ENCODE measurements at regions not wholly inside any gene's neighbourhood (a gene's known extent, or its start where the extent isn't known, plus 50 kb on each side); places are given as distances from the start of the nearest gene placed in this dataset.

DNA sequence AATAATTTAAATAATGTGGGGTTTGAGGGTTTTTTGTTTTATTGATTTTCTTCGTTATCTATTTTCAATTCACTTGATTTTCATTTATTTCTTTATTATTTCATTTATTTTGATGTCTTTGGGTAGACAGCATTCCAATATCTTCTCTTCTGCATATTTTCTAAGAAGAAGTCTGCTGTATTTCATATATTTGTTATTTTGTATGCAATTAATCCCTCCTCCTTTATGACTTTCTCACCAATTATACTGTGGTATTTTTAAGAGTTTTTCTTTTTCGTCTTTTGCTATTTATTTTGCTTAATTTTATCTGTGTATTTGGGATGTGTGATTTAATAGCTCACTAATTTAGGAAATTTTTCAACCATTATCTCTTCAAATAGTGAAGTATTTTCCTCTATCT lies 1444.4 kb upstream of the MIR17HG start:
- ATAC-seq (no peak), DNase-seq (no peak)
- Histone ChIP-seq H3K9me3 (ENCODE audit: control insufficient read depth, insufficient read depth, low read length) (peaks cover 7% of the 10 kb centered on the region), H3K4me3 (ENCODE audit: low read length) (no peak overlapping the region), H3K27ac (ENCODE audit: low read length) (no peak overlapping the region), H3K27me3 (ENCODE audit: control insufficient read depth, insufficient read depth, low read length) (no peaks in the 10 kb centered on the region), H3K36me3 (ENCODE audit: control insufficient read depth, insufficient read depth, low read length) (no peaks in the 10 kb centered on the region), H3K4me1 (ENCODE audit: control insufficient read depth, insufficient read depth, low read length) (no peaks in the 10 kb centered on the region)
- Mint-ChIP-seq H3K27ac (no peak overlapping the region), H3K36me3 (no peaks in the 10 kb centered on the region), H3K4me3 (no peak overlapping the region), H3K4me1 (no peaks in the 10 kb centered on the region), H3K9me3 (peaks cover 13 to 27% of the 10 kb centered on the region in 2 donors), H3K27me3 (ENCODE audit: low read depth in 2 of 2) (no peaks in the 10 kb centered on the region)
- intact Hi-C loops (cut with micrococcal nuclease): no loop called here
- no CpG with 5 or more reads among the region's 2 CpGs for WGBS (ENCODE audit: insufficient coverage)
- TF ChIP-seq, protein P1, sequence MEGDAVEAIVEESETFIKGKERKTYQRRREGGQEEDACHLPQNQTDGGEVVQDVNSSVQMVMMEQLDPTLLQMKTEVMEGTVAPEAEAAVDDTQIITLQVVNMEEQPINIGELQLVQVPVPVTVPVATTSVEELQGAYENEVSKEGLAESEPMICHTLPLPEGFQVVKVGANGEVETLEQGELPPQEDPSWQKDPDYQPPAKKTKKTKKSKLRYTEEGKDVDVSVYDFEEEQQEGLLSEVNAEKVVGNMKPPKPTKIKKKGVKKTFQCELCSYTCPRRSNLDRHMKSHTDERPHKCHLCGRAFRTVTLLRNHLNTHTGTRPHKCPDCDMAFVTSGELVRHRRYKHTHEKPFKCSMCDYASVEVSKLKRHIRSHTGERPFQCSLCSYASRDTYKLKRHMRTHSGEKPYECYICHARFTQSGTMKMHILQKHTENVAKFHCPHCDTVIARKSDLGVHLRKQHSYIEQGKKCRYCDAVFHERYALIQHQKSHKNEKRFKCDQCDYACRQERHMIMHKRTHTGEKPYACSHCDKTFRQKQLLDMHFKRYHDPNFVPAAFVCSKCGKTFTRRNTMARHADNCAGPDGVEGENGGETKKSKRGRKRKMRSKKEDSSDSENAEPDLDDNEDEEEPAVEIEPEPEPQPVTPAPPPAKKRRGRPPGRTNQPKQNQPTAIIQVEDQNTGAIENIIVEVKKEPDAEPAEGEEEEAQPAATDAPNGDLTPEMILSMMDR (IDR thresholded peaks at IDR 0.05): no peak

DNA sequence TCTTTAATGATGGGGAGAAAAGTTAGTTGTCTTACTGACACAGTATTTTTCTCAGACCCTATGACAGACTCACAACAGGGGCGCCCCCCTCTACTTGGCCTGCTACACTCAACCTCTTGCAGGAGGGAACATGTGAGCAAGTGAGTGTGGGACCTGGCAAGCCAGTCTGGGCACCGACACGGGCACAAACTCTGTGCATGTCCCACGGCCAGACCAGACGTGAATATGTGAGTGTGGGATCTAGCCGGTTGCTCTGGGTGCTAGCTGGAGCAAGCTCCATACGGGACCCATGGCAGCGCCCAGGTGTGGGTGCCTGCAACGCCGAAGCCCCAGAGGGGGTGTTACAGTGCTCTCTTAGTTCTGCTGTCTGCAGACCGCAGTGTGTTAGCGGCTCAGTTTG lies 1437.3 kb upstream of the MIR17HG start:
- Mint-ChIP-seq H3K36me3 (no peaks in the 10 kb centered on the region), H3K4me1 (no peaks in the 10 kb centered on the region), H3K27ac (no peak overlapping the region), H3K27me3 (ENCODE audit: low read depth in 2 of 2) (no peaks in the 10 kb centered on the region), H3K9me3 (peaks cover 8 to 10% of the 10 kb centered on the region in 2 donors), H3K4me3 (no peak overlapping the region)
- 84% methylated on average over 12 of the region's 12 CpGs for WGBS (ENCODE audit: insufficient coverage)
- Histone ChIP-seq H3K36me3 (ENCODE audit: control insufficient read depth, insufficient read depth, low read length) (no peaks in the 10 kb centered on the region), H3K4me3 (ENCODE audit: low read length) (no peak overlapping the region), H3K4me1 (ENCODE audit: control insufficient read depth, insufficient read depth, low read length) (no peaks in the 10 kb centered on the region), H3K27me3 (ENCODE audit: control insufficient read depth, insufficient read depth, low read length) (no peaks in the 10 kb centered on the region), H3K27ac (ENCODE audit: low read length) (no peak overlapping the region), H3K9me3 (ENCODE audit: control insufficient read depth, insufficient read depth, low read length) (peaks cover 11% of the 10 kb centered on the region)
- TF ChIP-seq, protein P1 (IDR thresholded peaks at IDR 0.05): no peak
- DNase-seq (no peak), ATAC-seq (no peak)
- intact Hi-C loops (cut with micrococcal nuclease): no loop called here

DNA sequence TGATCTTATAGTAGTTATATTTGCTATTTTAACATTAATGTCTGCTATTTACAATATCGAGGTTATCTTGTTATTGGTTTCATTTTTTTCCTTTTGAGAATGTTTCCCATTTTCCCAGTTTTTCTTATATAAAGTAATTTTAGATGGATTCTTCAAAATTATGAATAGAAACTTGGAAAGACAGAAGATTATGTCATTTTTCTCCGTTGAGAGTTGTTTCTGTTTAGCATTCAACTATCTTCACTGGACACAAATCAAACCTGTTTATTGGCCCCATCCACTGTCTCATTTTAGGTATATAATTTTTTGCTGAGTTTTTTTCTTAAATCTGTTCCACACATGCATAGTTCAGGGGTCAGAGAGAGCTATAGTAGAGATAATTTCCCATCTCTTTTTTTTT lies 1430.9 kb upstream of the MIR17HG start:
- TF ChIP-seq, protein P1 (IDR thresholded peaks at IDR 0.05): no peak
- no peak for DNase-seq
- Mint-ChIP-seq H3K36me3 (no peaks in the 10 kb centered on the region), H3K4me1 (no peaks in the 10 kb centered on the region), H3K27me3 (ENCODE audit: low read depth in 2 of 2) (no peaks in the 10 kb centered on the region), H3K27ac (no peak overlapping the region), H3K4me3 (no peak overlapping the region), H3K9me3 (peaks cover 4 to 5% of the 10 kb centered on the region in 2 donors)
- H3K27ac ChIP-seq (ENCODE audit: low read length): no peak overlapping the region
- no peaks in the 10 kb centered on the region for H3K9me3 ChIP-seq (ENCODE audit: control insufficient read depth, insufficient read depth, low read length)
- intact Hi-C loops (cut with micrococcal nuclease): no loop called here
- H3K27me3 ChIP-seq (ENCODE audit: control insufficient read depth, insufficient read depth, low read length): no peaks in the 10 kb centered on the region
- no peaks in the 10 kb centered on the region for H3K36me3 ChIP-seq (ENCODE audit: control insufficient read depth, insufficient read depth, low read length)
- ATAC-seq: no peak
- no CpG with 5 or more reads among the region's 2 CpGs for WGBS (ENCODE audit: insufficient coverage)
- H3K4me1 ChIP-seq (ENCODE audit: control insufficient read depth, insufficient read depth, low read length): no peaks in the 10 kb centered on the region
- H3K4me3 ChIP-seq (ENCODE audit: low read length): no peak overlapping the region

DNA sequence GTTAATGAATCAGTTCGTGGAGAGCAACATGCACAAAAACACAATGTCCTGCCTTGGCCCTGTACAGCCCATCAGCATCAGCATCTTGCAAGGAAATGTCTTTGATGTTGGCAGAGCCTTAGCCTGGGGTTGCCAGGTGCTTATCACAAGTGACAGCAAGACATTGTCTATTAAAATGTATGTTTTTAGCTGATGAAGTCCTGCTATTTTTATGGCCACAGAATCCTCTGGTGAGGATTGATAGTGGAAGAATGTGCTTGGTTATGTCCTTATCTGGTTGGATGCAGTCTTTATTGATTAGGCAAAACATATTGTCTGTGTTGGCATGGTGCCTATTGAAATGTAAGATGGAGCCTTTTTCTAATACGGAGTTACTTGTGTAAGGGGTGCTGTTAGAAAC lies 1427.0 kb upstream of the MIR17HG start:
- no peaks in the 10 kb centered on the region for H3K4me1 ChIP-seq (ENCODE audit: control insufficient read depth, insufficient read depth, low read length)
- H3K27me3 ChIP-seq (ENCODE audit: control insufficient read depth, insufficient read depth, low read length): no peaks in the 10 kb centered on the region
- no peak overlapping the region for H3K4me3 ChIP-seq (ENCODE audit: low read length)
- no peaks in the 10 kb centered on the region for H3K36me3 ChIP-seq (ENCODE audit: control insufficient read depth, insufficient read depth, low read length)
- no peak overlapping the region for H3K27ac Mint-ChIP-seq
- ATAC-seq: no peak
- no peaks in the 10 kb centered on the region for H3K4me1 Mint-ChIP-seq
- WGBS (ENCODE audit: insufficient coverage): 78% methylated on average over 2 of the region's 2 CpGs
- no peak overlapping the region for H3K4me3 Mint-ChIP-seq
- no peaks in the 10 kb centered on the region for H3K36me3 Mint-ChIP-seq
- H3K9me3 Mint-ChIP-seq: peaks cover 8 to 12% of the 10 kb centered on the region in 2 donors
- H3K9me3 ChIP-seq (ENCODE audit: control insufficient read depth, insufficient read depth, low read length): peaks cover 5% of the 10 kb centered on the region
- intact Hi-C loops (cut with micrococcal nuclease): no loop called here
- TF ChIP-seq, protein P1 (IDR thresholded peaks at IDR 0.05): no peak
- no peak for DNase-seq
- H3K27ac ChIP-seq (ENCODE audit: low read length): no peak overlapping the region
- H3K27me3 Mint-ChIP-seq (ENCODE audit: low read depth in 2 of 2): no peaks in the 10 kb centered on the region
